BLaER1 treated with 17β-estradiol and CSF1 and Interleukin-3, amounts not matched to agents 10 nM and 100 nM (cell line): ENCODE measurements at regions not wholly inside any gene's neighbourhood (a gene's known extent, or its start where the extent isn't known, plus 50 kb on each side); places are given as distances from the start of the nearest gene placed in this dataset.
"Not testable (repeated sequence)": the region's sequence is repeated elsewhere in the genome, so short reads cannot be mapped to it uniquely, and the experiment has no call there.

Experiments
- H3K27ac ChIP-seq, 11 experiments: shearing (Covaris generic); formaldehyde crosslinking; 2 replicates each; pipeline ENCODE4 v1.8.1; 2022
- H3K27me3 ChIP-seq, 11 experiments: shearing (Covaris generic); formaldehyde crosslinking; 2 replicates each; pipeline ENCODE4 v1.8.1; 2022
- H3K36me3 ChIP-seq, 11 experiments: shearing (Covaris generic); formaldehyde crosslinking; 2 replicates each; pipeline ENCODE4 v1.8.1; 2022
- H3K4me1 ChIP-seq, 10 experiments: shearing (Covaris generic); formaldehyde crosslinking; 2 replicates each; pipeline ENCODE4 v1.8.1; 2022
- H3K4me2 ChIP-seq, 11 experiments: shearing (Covaris generic); formaldehyde crosslinking; 2 replicates each; pipeline ENCODE4 v1.8.1; 2022
- H3K4me3 ChIP-seq, 10 experiments: shearing (Covaris generic); formaldehyde crosslinking; 2 replicates each; pipeline ENCODE4 v1.8.1; 2022
- H3K9ac ChIP-seq, 11 experiments: shearing (Covaris generic); formaldehyde crosslinking; 2 replicates each; pipeline ENCODE4 v1.8.1; 2022
- H3K9me3 ChIP-seq, 11 experiments: shearing (Covaris generic); formaldehyde crosslinking; replicated peaks in 1 of 11; 2 replicates each; pipeline ENCODE4 v1.8.1; 2022
- H4K20me1 ChIP-seq, 11 experiments: shearing (Covaris generic); formaldehyde crosslinking; 2 replicates each; pipeline ENCODE4 v1.8.1; 2022
- Cebpa-rat ChIP-seq, 11 experiments: shearing (Covaris generic); IDR thresholded peaks; 2 replicates each; pipeline ENCODE4 v1.8.1; 2022

DNA sequence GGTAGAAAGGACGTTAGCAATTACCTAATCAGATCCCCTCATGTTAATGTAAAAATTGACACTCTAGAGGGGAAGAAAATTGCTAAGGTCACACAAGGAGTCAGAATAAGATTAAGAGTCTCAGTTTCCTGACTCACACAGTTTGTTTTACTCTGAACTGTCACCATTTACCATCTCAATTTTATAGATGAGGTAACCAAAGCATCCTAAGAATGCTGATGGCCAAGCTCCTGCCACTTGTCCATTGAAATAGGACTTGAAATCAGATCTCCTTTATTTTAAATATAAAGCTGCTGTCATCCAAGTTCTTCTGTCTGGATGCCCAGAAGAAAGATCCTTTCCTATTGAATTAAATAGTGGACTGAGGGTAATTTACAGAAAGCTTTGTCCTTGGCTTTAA is 114.8 kb upstream of the VAMP7 start:
- Histone ChIP-seq H3K4me1 (peaks cover 0 to 3% (median 0%) of the 10 kb centered on the region in 10 experiments; a peak in 2 of 20 replicates), H3K36me3 (no peaks in the 10 kb centered on the region), H3K4me2 (no peak overlapping the region), H3K27ac (no peak overlapping the region), H3K4me3 (no peak overlapping the region), H3K9me3 (peaks cover 0 to 8% (median 4%) of the 10 kb centered on the region in 11 experiments; a peak in 6 of 22 replicates), H3K27me3 (peaks cover 45 to 76% (median 59%) of the 10 kb centered on the region in 11 experiments), H4K20me1 (no peaks in the 10 kb centered on the region), H3K9ac (no peak overlapping the region)
- no peak for TF ChIP-seq Cebpa-rat (IDR thresholded peaks at IDR 0.05)

DNA sequence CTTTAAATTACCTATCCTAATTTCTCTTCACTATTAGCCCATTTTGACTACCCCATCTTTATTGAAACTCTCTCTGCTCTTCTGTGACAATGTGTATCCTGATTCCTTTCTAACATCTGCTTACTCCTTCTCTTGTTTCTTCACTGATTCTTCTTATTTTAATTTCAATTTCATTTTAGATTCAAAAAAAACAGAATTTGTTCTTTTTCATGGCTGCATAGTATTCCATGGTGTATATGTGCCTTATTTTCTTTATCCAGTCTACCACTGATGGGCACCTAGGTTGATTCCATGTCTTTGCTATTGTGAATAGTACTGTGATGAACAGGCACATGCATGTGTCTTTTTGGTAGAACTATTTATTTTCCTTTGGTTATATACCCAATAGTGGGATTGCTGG is 120.0 kb upstream of the VAMP7 start:
- no peak overlapping the region for H3K27ac ChIP-seq
- H4K20me1 ChIP-seq: no peaks in the 10 kb centered on the region
- no peak overlapping the region for H3K9ac ChIP-seq
- no peak overlapping the region for H3K4me3 ChIP-seq
- no peaks in the 10 kb centered on the region for H3K4me1 ChIP-seq
- peaks cover 0 to 12% (median 6%) of the 10 kb centered on the region in 11 experiments; a peak in 7 of 22 replicates for H3K9me3 ChIP-seq
- no peaks in the 10 kb centered on the region for H3K36me3 ChIP-seq
- TF ChIP-seq Cebpa-rat (IDR thresholded peaks at IDR 0.05): no peak
- H3K27me3 ChIP-seq: peaks cover 0 to 47% (median 24%) of the 10 kb centered on the region in 11 experiments; a peak in 18 of 22 replicates
- H3K4me2 ChIP-seq: no peak overlapping the region

DNA sequence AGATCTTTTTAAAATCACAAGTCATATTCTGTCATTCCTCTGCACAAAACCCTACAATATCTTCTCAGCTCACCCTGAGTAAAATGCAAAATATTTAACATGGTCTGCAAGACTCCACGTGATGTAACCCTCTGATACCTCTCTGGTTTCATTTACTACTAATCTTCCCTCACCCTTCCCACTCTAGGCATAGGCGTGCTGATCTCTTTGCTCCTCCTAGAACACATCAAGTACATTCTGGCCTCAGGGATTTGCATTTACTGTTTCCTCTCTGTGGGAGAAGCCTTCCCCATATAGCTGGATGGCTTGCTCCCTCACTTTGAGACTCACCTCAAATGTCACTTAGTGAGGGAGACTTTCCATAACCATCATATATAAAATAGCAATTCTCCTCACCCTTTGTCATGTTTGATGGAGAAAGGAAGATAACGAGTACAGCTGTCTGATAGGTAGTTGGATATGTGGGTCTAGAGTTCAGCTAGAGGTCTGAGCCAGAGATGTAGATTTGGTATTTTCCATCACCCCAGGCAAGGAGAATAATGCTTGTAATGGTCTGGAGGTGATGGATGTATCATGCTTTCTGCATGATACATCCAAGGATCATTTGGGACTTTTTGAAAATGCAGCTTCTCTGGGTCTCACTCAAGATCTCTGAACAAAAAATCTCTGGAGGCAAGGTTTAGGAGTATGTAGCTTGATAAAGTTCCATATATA is 123.9 kb upstream of the VAMP7 start:
- no peak overlapping the region for H3K4me3 ChIP-seq
- H3K9me3 ChIP-seq: peaks cover 0 to 7% (median 3%) of the 10 kb centered on the region in 11 experiments; a peak in 6 of 22 replicates
- H3K27me3 ChIP-seq: peaks cover 0 to 53% (median 30%) of the 10 kb centered on the region in 11 experiments; a peak in 17 of 22 replicates

DNA sequence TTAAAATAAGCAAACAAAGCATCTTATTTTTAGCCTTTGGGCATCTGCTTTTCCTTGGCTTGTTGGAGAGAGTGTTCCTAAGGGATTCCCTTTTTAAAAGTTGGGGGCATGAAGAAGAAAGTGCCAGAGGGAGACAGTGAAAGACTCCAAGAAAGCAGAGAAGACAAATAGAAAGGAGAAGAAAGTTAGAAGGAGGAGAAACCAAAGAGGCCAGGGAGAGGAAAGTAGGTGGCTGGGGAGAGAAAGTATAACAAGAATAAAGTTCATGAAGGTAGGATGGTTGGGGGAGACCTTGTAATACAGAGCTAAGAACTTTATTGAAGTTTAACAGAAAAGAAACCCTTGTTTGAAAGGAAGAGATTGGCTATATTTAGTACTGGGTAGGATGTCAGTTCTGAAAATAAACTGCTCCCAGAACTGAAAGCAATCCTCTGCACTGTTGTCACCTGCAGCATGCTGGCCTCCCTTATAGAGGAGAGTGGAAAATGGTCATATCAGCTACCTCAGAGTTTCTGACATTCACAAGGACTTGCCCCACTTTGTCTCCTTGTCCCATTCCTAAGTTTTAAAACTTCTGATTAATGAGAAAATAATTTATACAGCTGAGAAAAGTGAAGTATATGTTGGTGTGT is 125.3 kb upstream of the VAMP7 start:
- Histone ChIP-seq H3K4me2 (peak overlapping the region in 2 of 11 experiments; percentile 2 to 21; a peak in 2 of 22 replicates), H3K27me3 (peaks cover 0 to 62% (median 35%) of the 10 kb centered on the region in 11 experiments; a peak in 17 of 22 replicates), H3K36me3 (no peaks in the 10 kb centered on the region), H3K9ac (no peak overlapping the region), H3K4me1 (peaks cover 0 to 6% (median 0%) of the 10 kb centered on the region in 10 experiments; a peak in 1 of 20 replicates), H4K20me1 (no peaks in the 10 kb centered on the region), H3K9me3 (peaks cover 0 to under 1% (median 0%) of the 10 kb centered on the region in 11 experiments; a peak in 3 of 22 replicates), H3K4me3 (no peak overlapping the region), H3K27ac (no peak overlapping the region)
- TF ChIP-seq Cebpa-rat (IDR thresholded peaks at IDR 0.05): no peak

More for the DNA sequence above, 123.9 kb upstream of the VAMP7 start:
- H3K4me1 ChIP-seq: peaks cover 0 to 6% (median 0%) of the 10 kb centered on the region in 10 experiments; a peak in 1 of 20 replicates
- no peak overlapping the region for H3K9ac ChIP-seq
- no peak for TF ChIP-seq Cebpa-rat (IDR thresholded peaks at IDR 0.05)
- H3K4me2 ChIP-seq: no peak overlapping the region
- H4K20me1 ChIP-seq: no peaks in the 10 kb centered on the region
- no peaks in the 10 kb centered on the region for H3K36me3 ChIP-seq
- no peak overlapping the region for H3K27ac ChIP-seq

DNA sequence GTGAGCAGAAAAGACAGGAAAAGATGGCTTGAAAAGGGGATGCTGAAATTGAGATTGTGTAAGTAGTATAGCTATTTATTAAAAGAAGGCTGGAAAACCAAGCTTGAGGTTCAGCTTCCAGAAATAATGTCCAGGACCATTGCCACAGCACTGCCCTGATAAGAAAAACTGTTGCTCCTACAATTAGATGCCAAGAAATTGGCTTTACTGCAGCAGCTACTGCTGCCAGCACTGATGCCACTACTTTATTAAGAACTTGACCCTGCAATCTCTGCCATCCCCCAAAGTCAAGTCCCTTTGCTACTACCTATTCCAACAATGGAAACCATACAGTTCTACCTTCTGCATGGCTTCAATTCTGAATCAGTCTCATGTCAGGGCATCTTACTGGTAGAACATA is 130.0 kb upstream of the VAMP7 start:
- Histone ChIP-seq H3K36me3 (no peaks in the 10 kb centered on the region), H3K27me3 (peaks cover 0 to 83% (median 61%) of the 10 kb centered on the region in 11 experiments; a peak in 18 of 22 replicates), H3K27ac (no peak overlapping the region), H3K4me2 (no peak overlapping the region), H3K9me3 (no peaks in the 10 kb centered on the region), H4K20me1 (no peaks in the 10 kb centered on the region), H3K4me1 (peaks cover 0 to 6% (median 0%) of the 10 kb centered on the region in 10 experiments; a peak in 1 of 20 replicates), H3K9ac (no peak overlapping the region), H3K4me3 (no peak overlapping the region)
- no peak for TF ChIP-seq Cebpa-rat (IDR thresholded peaks at IDR 0.05)

GRCh38 chrX:155747520-155747919 is 133.6 kb upstream of the VAMP7 start:
- Histone ChIP-seq H3K4me1 (no peaks in the 10 kb centered on the region), H3K9ac (no peak overlapping the region), H3K4me2 (no peak overlapping the region), H3K27ac (no peak overlapping the region), H3K36me3 (no peaks in the 10 kb centered on the region), H4K20me1 (no peaks in the 10 kb centered on the region; a peak in 1 of 22 replicates), H3K27me3 (peaks cover 30 to 91% (median 79%) of the 10 kb centered on the region in 11 experiments; a peak in 21 of 22 replicates), H3K4me3 (no peak overlapping the region), H3K9me3 (peaks cover 0 to 2% (median 0%) of the 10 kb centered on the region in 11 experiments; a peak in 2 of 22 replicates)
- no peak for TF ChIP-seq Cebpa-rat (IDR thresholded peaks at IDR 0.05)

DNA sequence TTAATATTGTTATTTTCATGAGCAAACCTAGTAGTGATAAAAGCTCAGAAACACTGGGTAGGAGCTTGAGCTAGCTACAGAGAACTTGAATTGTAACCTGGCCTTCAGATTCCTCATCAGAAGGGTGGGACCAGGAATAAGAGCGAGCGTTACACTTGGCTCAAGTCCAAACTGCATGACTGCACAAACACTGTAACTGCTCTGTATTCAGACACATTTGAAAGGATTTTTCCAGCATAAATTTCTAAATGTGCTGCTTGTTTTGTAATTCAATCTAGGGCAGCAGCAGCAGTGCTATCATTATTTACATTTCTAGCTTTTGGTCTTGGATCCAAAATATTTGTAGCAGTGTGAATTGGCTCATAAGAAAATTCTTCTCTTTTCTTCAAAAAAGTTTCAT is 133.0 kb upstream of the TMLHE start:
- Histone ChIP-seq H3K4me2 (no peak overlapping the region), H3K4me3 (no peak overlapping the region), H3K4me1 (no peaks in the 10 kb centered on the region), H3K27me3 (peaks cover 30 to 98% (median 89%) of the 10 kb centered on the region in 11 experiments; a peak in 21 of 22 replicates), H3K27ac (no peak overlapping the region), H3K9me3 (peaks cover 4 to 19% (median 13%) of the 10 kb centered on the region in 11 experiments; a peak in 19 of 22 replicates), H3K36me3 (no peaks in the 10 kb centered on the region), H3K9ac (no peak overlapping the region), H4K20me1 (no peaks in the 10 kb centered on the region; a peak in 1 of 22 replicates)
- no peak for TF ChIP-seq Cebpa-rat (IDR thresholded peaks at IDR 0.05)

DNA sequence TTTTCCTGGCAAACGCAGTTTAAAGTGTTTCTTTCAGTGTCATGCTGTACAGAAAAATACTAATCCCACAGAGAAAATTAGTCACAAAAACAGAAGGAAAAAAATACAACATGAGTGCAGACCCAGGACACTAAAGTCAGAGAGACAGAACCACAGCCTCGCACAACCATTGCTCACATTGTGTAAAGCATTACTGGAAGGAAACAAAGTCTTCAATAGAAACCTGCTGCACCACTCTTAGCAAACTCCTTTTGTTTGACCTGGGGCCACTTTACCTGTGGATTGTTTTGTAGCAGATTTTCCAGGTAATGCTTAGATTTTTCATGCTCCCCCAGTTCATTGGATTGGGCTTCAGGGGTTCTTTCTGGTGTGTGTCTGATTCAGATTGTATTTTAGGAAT is 131.8 kb upstream of the TMLHE start:
- Histone ChIP-seq H3K27me3 (peaks cover 34 to 97% (median 90%) of the 10 kb centered on the region in 11 experiments; a peak in 21 of 22 replicates), H3K4me1 (no peaks in the 10 kb centered on the region), H3K9ac (no peak overlapping the region), H3K27ac (no peak overlapping the region), H3K9me3 (peaks cover 14 to 32% (median 23%) of the 10 kb centered on the region in 11 experiments), H3K4me2 (no peak overlapping the region), H3K4me3 (no peak overlapping the region), H3K36me3 (no peaks in the 10 kb centered on the region), H4K20me1 (no peaks in the 10 kb centered on the region; a peak in 1 of 22 replicates)
- TF ChIP-seq Cebpa-rat (IDR thresholded peaks at IDR 0.05): no peak

DNA sequence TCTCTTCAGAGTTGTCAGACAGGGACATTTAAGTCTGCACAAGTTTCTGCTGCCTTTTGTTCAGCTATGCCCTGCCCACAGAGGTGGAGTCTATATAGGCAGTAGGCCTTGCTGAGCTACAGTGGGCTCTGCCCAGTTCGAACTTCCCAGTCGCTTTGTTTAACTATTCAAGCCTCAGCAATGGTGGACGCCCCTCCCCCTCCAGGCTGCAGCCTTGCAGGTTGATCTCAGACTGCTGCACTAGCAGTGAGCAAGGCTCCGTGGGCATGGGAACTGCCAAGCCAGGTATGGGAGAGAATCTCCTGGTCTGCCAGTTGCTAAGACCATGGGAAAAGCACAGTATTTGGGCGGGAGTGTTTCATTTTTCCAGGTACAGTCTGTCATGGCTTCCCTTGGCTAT is 115.6 kb upstream of the TMLHE start:
- H3K4me1 ChIP-seq: peaks cover 0 to 16% (median 9%) of the 10 kb centered on the region in 10 experiments; a peak in 12 of 20 replicates
- H3K9me3 ChIP-seq: peaks cover 8 to 24% (median 14%) of the 10 kb centered on the region in 11 experiments; a peak in 16 of 22 replicates
- not testable (repeated sequence) for H3K4me2 ChIP-seq, H4K20me1 ChIP-seq, H3K27ac ChIP-seq, H3K36me3 ChIP-seq, H3K4me3 ChIP-seq, H3K9ac ChIP-seq
- H3K27me3 ChIP-seq: peaks cover 0 to 73% (median 48%) of the 10 kb centered on the region in 11 experiments; a peak in 17 of 22 replicates
